Embryonic facial prominence (tissue), 1 donor: ENCODE measurements at regions not wholly inside any gene's neighbourhood (a gene's known extent, or its start where the extent isn't known, plus 50 kb on each side); places are given as distances from the start of the nearest gene placed in this dataset.

Experiments used
- DNase-seq: peaks from one replicate; pipeline ENCODE4 v3.0.0-alpha.2; 2016; ENCODE audit errors: extremely low spot score

DNA sequence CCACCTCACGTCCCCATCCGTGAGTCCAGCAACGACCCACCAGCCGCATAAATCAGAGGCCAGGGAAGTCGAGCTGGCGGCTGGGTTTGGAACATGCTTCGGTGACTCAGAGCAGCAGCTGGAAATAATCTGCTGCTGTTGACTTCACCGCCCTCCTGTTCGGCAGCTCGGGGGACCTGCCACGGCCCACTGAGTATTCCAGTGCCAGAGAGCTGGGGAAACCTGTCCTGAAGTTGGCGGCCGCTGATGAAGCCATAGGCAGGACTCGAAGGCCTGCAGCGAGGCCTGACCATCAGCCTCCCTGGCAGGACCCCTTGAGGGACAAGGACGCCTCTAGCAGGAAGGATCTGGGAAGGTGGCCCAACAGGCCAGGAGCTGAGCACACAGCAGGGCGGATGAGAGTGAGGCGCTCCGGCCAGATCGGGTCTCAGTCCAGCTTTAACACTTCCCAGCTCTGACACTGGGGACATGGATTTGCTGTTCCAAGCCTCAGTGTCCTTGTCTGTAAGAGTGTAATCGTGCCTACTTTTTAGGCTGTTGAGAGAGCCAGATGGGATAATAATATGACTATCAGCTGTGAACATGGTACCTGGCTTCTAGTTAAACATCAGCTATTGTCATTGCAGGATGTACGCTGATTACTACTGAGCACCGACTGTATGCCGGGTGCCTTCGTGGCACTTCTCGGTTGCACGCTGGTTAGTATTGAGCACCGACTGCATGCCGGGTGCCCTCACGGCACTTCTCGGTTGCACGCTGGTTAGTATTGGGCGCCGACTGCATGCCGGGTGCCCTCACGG, 50.4 kb upstream of the CIBAR2 start:
- DNase-seq = no peak

DNA sequence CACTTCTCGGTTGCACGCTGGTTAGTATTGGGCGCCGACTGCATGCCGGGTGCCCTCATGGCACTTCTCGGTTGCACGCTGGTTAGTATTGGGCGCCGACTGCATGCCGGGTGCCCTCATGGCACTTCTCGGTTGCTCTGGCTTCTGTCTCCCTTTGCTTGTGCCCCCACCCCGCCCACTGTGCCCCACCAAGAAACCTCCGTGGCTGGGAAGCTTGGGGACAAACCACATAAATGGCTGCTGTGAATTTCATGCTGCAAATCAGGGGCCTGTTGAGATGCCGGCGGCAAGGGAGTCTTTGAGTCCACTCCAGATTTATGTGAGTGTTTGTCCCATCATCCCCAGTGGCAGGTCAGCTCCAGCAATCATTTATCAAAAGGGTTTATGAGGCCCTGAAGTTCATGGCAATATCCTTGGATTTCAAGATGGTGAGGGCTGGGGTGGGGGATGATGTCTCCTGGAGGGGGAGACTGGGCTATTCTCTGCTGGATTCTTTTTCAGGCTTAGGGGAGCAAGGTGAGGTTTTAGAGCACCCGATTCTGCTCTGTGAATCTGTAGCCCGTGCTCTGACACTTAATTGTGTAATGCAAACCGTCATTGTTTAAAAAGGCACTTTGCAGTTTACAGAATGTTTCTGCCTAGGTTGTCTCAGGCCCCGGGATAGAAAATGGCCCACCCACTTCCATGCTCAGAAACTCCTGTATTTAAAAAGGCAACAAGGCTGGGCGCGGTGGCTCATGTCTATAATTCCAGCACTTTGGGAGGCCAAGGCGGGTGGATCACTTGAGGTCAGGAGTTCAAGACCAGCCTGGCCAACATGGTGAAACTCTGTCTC, 51.2 kb upstream of the CIBAR2 start:
- no peak for DNase-seq

DNA sequence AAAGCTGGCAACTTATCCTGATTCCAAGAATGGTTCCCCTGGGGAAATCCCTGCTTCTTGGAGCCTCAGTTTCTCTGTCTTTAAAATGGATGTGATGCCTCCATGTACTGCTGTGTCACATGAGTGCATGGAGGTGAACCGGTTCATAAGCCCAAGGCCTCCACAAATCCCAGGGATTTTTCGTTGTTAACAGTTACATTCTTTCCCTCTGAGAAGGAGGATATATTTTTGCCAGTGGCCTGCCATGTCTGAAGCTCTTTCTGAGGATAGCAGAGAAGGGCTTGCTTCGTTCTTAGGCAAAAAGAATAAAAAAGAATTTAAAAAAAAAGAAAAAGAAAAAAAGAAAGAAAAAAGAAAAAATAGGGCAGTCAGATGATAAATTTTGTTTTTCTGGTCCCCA, 52.2 kb upstream of the CIBAR2 start:
- no peak for DNase-seq

DNA sequence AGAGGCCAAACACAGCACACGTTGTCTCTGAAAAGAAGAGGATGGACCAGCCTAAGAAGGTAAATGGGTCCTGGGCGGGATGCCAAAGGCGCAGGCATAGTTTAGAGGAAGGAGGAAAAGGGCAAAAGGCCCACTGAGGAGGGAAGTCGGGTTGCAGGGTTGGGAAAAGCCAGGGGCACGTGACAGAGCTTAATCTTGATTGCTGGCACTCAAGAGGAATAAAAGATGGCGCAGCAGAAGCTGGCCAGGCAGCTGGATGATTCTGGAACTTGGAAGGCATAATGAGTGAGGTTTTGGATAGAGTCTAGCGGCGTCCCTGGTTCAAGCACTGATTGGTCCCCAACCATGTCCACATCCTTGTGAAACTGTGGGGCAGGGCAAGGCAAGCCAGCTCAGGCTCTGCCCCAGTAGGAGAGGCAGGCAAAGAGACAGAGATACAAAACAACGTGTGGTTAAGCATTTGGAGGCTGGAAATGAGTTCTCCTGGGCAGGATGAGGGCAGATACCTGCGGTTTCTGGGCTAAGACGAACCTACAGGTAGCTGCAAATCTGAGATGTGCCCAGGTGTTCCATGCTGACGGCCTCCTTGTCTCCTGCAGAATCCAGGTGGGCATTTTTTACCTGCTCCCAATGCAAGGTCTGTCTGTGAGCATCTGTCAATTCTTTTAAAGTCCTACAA, 52.7 kb upstream of the CIBAR2 start:
- no peak for DNase-seq

DNA sequence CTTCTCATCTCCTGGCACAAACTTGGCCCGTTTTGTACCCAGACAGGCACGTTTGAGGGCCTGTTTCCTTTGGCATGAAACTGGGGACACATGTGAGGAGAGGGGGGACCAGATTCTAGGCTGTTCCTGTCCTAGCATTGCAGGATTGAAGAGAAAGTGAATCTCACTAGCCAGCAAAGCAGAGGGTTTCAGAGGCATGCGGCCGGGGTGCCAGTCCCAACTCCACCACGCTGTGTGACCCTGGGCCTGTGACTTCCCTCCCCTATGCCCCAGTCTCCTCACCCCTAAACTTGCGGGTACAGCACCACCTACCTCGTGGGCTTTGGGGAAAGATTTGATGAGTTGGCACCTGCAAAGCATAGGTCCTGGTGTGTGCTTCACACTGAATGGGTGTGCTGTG, 53.5 kb upstream of the CIBAR2 start:
- DNase-seq = no peak

DNA sequence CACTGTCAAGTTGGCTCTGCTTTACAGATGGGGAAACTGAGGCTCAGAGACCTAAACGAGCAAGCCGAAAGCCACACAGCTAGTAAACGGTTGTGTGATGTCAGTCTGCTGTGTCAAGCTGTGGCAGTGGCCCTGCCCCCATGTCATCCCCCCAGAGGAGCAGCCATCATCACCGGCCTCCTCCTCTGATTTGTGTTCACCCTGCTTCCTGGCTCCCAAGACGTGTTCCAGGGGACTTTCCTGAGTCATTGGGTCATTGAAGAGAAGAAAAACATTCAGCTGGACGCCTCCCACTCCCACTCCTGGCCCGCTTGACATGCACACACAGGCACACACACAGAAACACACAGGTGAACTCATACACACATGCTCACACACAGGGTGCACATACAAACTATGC, 54.0 kb upstream of the CIBAR2 start:
- DNase-seq = no peak

DNA sequence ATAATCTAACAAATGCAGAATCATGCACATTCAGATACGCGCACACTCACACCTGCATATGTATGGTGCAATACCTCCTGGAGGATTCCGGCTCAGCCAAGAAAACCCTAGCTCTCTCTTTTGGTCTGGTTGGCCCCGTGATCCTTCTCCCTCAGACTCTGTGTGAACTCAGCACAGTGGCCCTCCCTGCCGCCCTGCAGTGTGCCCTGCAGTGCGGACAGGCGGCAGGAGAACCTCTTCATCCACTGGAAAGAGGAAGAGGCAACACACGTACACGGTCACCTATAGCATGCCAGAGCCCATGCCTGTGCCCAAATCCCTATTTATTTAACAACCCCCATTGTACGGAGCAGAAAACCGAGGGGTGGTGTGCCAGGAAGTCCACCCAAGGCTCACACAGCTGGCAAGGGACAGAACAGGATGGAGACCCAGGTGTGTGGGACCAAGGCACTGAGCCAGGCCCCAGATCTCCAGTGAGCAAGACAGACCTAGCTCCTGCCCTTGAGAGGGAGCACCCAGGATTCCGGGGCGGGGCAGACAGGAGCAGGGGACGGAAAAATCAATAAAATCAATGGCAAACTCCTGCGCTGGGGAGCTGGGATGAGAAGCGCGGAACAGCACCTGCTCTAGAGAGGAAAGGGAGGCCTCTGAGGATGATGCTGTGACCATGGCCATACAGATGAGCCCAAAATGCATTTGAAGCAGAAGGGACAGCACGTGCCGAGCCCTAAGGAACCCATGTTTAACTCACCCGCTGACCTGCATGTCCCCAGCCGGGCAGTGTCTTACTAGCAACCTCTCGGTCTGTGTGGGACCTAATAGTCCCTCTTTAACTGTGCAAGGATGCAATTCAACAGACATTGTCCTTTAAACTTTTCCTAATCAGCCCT, 54.7 kb upstream of the CIBAR2 start:
- DNase-seq = no peak

DNA sequence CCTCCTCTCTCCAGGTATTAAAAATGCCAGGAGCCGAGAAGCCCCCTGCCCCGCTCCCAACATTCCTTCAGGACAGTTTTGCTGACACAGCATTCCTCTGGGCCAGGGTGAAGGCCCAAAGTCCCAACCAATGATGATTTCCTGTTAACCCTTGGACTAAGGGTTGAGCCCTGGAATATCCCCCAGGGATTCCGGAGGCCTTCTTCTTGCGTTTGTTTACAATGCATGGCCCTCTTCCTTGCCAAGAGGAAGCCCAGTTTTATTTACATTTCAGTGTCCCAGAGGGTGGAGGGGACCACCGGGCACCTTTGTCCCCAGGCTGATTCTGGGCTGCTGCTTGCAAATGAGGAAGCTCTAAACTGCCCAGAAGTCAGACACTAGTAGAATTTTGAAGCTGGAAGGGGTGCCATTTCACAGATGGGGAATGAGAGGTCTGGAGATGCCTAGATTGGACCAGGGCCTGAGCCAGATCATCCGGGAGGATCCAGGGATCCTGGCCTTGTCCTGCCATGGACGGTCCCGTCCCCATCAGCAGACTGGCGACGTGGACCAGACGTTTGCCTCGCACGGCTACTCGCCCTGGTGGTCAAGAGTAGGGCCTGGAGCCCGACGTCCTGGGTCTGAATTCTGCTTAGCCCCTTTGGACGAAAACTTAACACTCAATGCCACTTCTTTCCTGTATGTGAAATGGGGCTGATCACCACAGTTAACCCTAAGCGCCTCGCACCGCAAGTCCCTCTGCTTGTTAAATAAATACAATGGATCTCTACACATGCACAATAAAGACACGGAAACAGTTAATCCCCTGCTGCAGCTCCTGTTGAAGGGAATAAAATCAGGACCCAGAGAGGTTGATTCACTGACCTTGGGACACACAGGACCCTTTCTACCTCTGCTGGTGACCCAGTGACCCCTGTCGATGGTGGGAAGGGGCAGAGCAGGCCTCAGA, 55.6 kb upstream of the CIBAR2 start:
- DNase-seq = no peak

DNA sequence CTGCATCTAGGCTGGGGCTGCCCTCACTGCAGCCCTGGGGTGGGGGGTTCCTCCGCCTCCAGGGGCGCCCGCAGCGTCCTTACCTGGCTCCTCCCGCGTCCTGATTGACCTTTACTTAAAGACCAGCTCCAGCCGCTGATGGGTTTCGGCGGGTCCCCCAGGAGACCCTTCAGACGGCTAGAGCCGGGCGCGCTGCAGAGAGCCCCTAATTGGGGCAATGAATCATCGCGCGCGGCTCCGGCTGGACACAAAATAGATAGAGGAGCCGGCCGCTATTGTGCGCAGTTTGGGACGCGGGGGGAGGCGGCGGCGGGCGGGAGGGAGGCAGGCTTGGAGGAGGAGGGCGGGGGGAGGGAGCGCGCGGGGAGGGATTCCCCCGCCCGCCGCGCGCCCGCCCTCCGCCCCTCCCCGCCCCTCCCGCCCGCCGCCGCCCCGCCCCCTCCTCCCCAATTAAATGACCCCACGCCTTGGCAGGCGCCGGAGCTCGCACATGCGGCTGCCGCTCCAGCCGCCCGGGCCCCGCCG, 56.5 kb upstream of the CIBAR2 start:
- DNase-seq = no peak

DNA sequence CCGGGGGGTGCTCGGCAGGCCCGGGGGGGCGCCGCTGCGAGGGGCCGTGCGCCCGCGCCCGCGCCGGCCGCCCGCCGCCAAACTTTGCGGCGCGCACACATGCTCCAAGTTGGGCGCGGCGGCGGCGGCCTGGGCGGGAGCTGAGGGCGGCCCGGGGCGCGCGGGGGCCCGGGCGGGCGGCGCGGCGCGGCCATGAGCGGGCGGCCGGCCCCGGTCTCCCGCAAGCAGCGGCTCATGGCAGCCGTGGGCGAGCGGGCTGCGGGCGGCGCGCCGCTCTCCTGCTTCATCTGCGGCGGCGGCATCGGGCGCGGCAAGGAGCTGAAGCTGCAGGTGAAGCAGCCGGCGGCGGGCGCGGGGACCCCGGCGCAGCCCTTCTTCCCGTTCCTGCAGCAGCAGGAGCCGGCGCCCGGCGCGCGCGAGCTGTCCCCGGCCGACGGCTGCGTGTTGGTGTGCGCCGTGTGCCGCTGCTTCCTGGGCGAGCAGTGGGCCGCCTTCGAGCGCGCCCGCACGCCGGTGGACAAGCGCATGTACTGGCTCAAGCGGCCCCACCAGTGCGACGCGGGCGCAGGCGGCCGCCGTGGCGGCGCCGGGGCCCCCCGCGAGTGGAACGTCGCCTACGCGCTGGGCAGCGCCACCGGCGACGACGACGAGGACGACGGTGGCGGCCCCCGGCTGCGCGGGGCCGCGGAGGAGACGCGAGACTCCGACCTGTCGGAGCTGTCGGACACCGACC, 57.2 kb upstream of the CIBAR2 start:
- no peak for DNase-seq

DNA sequence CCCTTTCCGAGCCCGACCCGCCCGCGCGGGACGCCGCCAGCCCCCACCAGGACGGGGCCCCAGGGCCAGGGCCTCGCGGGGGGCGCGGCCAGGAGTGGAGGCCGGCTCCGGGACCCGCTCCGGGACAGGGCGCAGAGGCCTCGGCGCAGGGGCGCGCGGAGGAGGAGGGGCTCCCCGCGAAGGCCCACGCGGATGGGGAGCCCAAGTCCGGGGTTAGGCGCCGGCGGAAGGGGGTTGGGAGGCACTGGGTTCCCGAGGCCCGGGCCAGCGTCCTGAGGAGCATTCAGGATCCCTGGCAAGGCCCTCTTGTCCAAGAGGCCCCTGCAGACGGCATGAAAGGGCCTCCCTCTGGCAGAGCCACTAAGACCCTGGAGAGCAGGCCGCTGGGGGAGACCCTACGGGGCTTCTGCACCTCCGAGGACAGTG, 57.8 kb upstream of the CIBAR2 start:
- DNase-seq = no peak

DNA sequence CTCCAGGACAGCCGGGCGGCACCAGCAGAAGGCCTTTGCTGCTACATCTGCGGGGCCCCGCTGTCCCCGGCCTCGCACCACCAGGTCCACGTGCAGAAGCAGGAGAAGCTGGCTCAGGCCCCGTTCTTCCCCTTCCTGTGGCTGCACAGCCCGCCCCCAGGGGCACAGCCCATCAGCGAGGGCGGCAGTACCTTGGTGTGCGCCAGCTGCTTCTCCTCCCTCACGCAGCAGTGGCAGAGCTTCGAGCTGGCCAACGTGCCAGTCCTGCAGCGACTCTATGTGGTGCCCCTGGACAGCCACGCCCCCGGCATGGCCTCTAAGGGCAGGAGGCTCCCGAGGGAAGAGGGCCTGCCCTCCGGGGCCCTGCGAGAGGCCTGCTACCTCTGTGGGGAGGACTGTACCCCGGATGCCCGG, 58.3 kb upstream of the CIBAR2 start:
- DNase-seq = no peak

DNA sequence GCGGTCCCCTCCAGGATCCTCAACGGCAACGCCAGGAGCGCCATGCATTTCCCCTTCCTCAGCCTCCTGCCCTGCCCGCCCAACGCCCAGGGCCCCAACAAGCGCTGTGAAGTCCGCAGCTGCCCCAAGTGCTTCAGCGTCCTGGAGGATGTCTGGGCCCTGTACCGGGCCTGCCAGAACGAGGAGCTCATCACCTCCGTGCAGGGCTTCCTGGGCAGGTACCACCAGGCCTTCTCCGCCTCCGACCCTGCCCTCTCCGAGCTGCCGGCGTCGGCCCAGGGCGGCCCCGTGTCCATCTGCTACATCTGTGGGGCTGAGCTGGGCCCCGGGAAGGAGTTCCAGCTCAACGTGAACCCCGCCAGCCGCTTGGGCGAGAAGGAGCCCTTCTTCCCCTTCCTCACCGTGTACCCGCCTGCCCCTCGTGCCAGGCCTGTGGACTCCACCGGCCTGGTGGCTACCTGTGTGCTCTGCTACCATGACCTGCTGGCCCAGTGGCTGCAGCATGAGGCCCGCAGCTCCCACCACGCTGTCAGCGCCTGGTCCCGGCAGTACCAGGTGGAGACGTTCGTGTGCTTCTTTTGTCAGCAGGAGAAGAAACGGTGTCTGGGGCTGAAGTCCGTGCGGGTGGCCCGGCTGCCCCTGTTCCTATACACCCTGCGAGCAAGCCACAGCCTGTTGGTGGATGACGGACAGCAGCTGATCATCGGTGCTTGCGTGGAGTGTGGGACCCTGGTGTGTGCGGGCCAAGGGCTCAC, 58.9 kb upstream of the CIBAR2 start:
- DNase-seq = no peak

DNA sequence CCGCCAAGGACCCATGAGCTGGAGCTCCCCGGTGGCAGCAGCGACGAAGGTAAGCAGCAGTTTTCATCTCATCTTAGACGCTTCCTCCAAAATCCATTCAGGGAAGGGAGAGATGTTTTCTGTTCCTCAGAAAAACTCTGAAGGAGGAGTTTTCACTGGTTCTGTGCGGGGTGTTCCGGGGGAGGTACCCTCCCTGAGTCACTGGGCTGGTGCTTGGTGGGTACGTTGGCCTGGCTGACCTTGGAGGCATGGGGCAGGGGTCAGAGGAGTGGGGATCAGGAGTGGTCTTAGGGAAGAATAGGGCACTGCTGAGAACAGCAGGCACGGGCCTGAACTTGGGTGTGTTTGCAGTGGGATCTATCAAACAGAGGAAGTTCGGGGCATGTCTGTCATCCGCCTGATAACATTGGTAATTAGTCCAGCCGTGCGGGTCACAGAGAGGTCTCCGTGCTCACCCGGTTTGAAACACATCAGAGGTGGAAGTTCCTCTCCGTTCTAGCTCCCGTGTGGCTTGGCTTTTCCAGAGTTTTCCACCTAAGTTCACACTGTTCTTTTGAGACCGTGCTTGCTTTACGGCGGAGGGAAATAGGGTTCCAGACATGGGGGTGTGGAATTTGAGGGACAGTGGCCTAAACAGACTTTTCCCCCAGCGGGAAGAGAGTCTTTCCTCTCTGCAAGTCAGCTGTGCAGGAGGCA, 59.6 kb upstream of the CIBAR2 start:
- DNase-seq = no peak

DNA sequence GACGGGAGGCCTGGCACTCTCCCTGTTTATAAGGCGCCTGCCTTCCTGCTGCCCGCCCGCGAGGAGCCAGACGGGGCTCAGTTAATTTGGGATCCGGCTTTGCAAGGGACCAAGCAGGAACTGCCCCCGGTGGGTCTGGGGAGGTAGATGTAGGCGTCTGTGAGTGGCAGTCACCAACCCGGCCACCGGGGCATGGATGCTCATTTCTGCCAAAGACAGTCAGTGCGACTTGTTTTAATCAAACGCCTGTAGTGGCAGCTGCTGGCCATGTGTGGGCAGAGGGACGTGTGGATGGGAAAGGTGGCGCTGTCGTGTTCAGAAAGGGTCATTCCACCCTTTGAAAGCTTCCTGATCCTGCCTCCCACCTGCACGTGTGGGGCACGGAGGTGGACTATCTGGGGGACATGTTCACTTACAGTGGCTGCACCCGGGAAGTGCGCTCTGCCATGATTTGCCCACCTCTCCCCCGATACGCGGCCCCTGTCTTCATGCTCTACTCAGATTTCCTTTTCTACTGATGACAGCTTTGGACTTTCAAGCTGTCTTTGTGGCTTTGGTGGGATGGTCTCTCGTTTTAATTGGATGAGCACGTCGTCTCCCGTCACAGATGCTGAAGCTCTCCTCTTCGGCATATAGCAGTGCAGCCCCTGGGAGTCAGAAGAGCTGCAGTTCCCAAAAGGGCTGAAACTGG, 60.3 kb upstream of the CIBAR2 start:
- no peak for DNase-seq

DNA sequence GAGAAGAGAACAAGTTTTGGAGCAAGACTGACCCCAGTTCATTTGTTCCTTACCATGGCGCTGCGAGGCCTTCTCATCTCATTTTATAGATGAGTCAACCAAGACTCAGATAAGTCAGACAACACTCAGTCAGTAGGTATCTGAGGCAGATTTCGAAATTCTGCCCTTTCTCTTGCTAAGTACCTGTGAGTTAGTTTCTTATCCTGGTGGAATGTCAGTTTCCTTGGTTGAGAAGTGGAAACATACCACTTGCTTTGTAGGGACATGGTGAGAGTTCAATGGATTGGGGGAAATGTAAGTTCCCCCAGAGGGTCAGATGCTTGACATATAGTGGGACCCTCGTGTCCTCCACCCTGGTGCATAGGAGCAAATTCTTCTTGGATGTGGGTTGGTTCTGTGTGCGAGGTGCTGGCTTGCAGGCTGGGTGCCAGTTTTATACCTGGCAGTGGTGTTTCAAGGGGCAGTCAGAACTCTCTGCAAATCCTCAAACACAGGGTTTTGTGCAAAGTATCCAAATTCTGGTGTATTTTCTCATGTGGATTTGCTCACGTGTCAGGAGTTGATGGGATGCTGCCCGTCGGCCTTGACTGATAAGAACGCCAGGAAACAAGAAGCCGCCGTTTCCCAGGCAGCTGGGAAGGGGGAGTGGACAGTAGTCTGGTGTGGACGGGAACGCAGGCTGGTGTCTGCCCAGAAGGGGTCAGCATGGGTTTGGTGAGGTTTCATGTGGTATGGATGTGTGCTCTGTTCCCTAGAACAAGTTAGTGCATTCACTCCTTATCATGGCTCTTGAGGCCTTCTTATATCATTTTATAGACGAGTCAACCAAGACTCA, 61.1 kb upstream of the CIBAR2 start:
- no peak for DNase-seq
